Small intestine (tissue), 7 donors: ENCODE measurements at regions not wholly inside any gene's neighbourhood (a gene's known extent, or its start where the extent isn't known, plus 50 kb on each side); places are given as distances from the start of the nearest gene placed in this dataset.

Experiments used
- DNase-seq, 2 donors: peaks; one replicate each; pipeline versions ENCODE4 v3.0.0 to v3.0.0-alpha.2; 2013
- FAIRE-seq: peaks from 2 replicates; lab custom pipeline; 2012; peaks lifted over from hg19 to GRCh38; lab: Jason Lieb, UNC
- H3K27ac ChIP-seq, 3 donors: one replicate each; pipeline ENCODE4 v1.5.1; 2013; ENCODE audit warnings: low read length in 2 of 3, mild to moderate bottlenecking in 2 of 3, control low read depth in 1 of 3, inconsistent platforms in 1 of 3, low read depth in 1 of 3, moderate library complexity in 1 of 3
- H3K27me3 ChIP-seq, 3 donors: one replicate each; pipeline ENCODE4 v1.6.1; 2013; ENCODE audit warnings: low read length in 3 of 3, inconsistent platforms in 1 of 3; ENCODE audit not compliant: control insufficient read depth in 3 of 3, insufficient read depth in 3 of 3
- H3K36me3 ChIP-seq, 3 donors: one replicate each; pipeline ENCODE4 v1.6.1; 2013; ENCODE audit warnings: low read length in 3 of 3, inconsistent platforms in 1 of 3, low read depth in 1 of 3, mild to moderate bottlenecking in 1 of 3, moderate library complexity in 1 of 3; ENCODE audit not compliant: control insufficient read depth in 3 of 3, insufficient read depth in 2 of 3
- H3K4me1 ChIP-seq, 3 donors: one replicate each; pipeline ENCODE4 v1.6.1; 2013; ENCODE audit warnings: low read length in 2 of 3, inconsistent platforms in 1 of 3, low read depth in 1 of 3, mild to moderate bottlenecking in 1 of 3, moderate library complexity in 1 of 3; ENCODE audit not compliant: control insufficient read depth in 3 of 3, insufficient read depth in 2 of 3
- H3K4me3 ChIP-seq, 3 donors: one replicate each; pipeline ENCODE4 v1.5.1; 2013; ENCODE audit warnings: low read length in 3 of 3, control low read depth in 1 of 3, inconsistent platforms in 1 of 3, low read depth in 1 of 3, mild to moderate bottlenecking in 1 of 3, moderate library complexity in 1 of 3
- H3K9me3 ChIP-seq, 2 donors: one replicate each; pipeline ENCODE4 v1.6.1; 2013; ENCODE audit warnings: low read depth in 1 of 2, low read length in 1 of 2; ENCODE audit not compliant: control insufficient read depth in 2 of 2, insufficient read depth in 1 of 2
- WGBS, 3 donors: extraction: QIAGEN DNeasy Blood & Tissue Kit; methylation state at CpG; one replicate each; pipeline ENCODE4 v1.1.7; 2013; 5-methylcytosine and 5-hydroxymethylcytosine counted together
- donor health status: healthy with polysubstance abuse.
- donor health status: control.
- donor health status: control.
- donor health status: Bipolar disorder and iron deficiency.
- donor health status: healthy.

DNA sequence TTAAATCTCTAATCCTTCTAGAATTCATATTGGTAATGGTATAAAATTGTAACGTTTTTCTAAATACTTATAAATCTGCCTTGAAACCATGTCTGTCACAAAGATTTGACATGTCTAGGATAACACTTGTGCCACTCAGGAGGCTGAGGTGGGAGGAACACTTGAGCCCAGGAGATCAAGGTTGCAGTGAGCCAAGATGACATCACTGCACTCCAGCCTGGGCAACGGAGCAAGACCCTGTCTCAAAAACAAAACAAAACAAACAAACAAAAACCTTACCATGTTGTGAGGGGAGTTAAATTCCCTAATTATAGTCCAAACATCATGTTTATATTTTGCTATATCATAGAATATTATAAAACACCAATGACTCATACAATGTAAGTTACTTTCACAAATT is 317.5 kb upstream of the SOX5 start:
- FAIRE-seq (no peak), DNase-seq (no peak)
- 52 to 70% (median 59%) methylated on average over 2 of the region's 2 CpGs for WGBS, 3 donors
- H3K27me3 ChIP-seq, result no peaks in the 10 kb centered on the region
- H3K4me1 ChIP-seq, result no peaks in the 10 kb centered on the region
- H3K9me3 ChIP-seq, result no peaks in the 10 kb centered on the region
- no peak overlapping the region for H3K27ac ChIP-seq
- no peak overlapping the region for H3K4me3 ChIP-seq
- H3K36me3 ChIP-seq, result no peaks in the 10 kb centered on the region

DNA sequence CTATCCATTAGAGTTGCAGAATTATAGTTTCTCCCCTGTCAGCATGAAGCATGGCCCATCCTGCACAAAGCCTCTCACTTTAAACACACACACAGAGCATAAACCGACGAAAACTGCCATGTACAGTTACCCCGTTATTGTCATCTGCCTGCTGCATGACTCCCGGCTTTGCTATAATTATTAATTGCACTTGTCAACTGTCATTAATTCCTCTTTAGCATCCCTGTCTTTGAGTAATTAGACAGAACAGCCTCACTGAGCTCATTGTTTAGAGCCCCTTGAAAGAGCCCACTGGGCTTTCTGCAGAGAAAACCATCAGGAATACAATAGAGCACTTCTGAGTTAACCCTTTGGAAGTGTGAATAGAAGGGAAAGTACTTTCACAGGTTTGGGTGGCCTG is 307.2 kb upstream of the SOX5 start:
- no peak overlapping the region for H3K27ac ChIP-seq
- no peak overlapping the region for H3K4me3 ChIP-seq
- H3K27me3 ChIP-seq, result no peaks in the 10 kb centered on the region
- H3K36me3 ChIP-seq, result no peaks in the 10 kb centered on the region
- H3K9me3 ChIP-seq, result no peaks in the 10 kb centered on the region
- DNase-seq (no peak), FAIRE-seq (no peak)
- no peaks in the 10 kb centered on the region for H3K4me1 ChIP-seq
- 63 to 70% (median 67%) methylated on average over 4 of the region's 4 CpGs for WGBS, 3 donors

DNA sequence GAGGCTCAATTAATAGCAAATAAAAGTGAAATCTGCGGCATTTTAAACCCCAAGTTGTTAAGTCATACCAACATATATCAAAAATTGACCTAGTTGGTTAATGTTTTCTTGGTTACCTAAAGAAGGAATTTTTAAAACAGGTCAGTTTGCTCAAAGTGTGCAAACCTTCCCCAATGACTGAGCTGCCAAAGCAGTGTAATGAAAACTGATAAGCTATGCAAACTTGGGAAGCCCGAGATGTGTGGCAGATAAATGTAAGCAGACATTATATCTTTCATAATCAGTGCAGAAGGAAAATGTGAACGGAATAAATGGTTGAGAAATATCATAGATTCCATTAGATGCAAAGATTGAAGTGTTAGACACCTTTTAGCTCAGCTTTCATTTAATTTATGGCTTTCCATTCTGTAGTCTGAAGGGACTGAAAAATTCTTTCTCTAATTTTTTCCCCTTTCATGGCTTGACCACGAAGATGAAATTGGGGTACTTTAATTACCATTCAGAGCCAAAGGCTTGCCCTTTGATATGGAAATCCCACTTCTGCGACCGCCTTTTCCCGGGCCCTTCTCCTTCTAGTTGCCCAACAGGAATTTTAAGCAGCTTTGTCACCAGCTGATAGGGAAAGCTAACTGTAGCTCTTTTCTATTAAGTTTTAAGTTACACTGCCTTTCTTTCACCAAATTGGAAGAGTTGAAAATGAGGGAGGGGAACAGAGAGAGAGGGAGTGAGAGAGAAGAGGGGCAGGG is 306.6 kb upstream of the SOX5 start:
- 30 to 62% (median 49%) methylated on average over 7 of the region's 7 CpGs for WGBS, 3 donors
- Histone ChIP-seq H3K27me3 (no peaks in the 10 kb centered on the region), H3K27ac (no peak overlapping the region), H3K4me3 (no peak overlapping the region), H3K4me1 (no peaks in the 10 kb centered on the region), H3K9me3 (no peaks in the 10 kb centered on the region), H3K36me3 (no peaks in the 10 kb centered on the region)
- FAIRE-seq, result no peak
- no peak for DNase-seq

DNA sequence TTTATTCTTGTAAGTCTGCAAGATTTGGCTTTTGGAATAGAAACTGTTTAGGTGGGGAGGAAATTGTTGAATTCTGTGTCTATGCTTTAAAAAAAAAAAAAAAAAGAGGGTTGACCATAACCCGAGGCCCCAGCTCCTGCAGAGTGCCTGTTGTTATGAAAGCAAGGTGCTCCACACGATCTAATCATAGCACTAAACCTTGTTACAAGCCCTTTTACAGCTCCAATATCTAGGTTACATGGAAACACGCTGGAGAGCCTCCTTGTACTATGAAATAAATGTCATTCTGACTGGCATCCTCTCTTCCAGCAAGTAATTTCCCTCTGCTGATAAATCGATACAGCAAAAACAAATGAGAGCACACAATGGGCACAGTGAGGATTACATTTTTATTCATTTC is 303.1 kb upstream of the SOX5 start:
- Histone ChIP-seq H3K36me3 (no peaks in the 10 kb centered on the region), H3K27me3 (no peaks in the 10 kb centered on the region), H3K9me3 (no peaks in the 10 kb centered on the region), H3K4me3 (no peak overlapping the region), H3K4me1 (no peaks in the 10 kb centered on the region), H3K27ac (no peak overlapping the region)
- 12 to 43% (median 22%) methylated on average over 4 of the region's 4 CpGs for WGBS, 3 donors
- peak; percentile 0 to 29 for DNase-seq
- no peak for FAIRE-seq

DNA sequence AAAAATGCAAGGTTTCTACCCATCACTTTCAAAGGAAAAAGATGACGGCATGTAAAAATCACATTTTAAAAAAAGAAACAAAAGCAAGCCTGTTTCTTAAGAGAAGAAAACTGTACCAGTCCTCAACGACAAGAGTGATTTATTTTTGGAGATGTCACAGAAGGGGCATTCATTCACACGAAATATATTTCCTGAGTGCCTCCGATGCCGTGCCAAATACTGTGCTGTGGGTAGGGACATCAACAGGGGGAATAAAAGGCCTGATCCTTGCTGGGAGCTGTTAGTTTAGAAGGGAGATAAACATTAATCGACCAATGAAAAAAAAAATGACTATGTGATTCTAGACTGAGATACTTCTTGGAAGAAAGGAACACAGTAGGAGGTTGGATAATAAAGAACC is 297.5 kb upstream of the SOX5 start:
- Histone ChIP-seq H3K4me1 (no peaks in the 10 kb centered on the region), H3K36me3 (no peaks in the 10 kb centered on the region), H3K9me3 (no peaks in the 10 kb centered on the region), H3K4me3 (no peak overlapping the region), H3K27ac (no peak overlapping the region), H3K27me3 (no peaks in the 10 kb centered on the region)
- FAIRE-seq, result no peak
- WGBS, 3 donors, result 73 to 80% (median 77%) methylated on average over 6 of the region's 6 CpGs
- DNase-seq, result no peak

DNA sequence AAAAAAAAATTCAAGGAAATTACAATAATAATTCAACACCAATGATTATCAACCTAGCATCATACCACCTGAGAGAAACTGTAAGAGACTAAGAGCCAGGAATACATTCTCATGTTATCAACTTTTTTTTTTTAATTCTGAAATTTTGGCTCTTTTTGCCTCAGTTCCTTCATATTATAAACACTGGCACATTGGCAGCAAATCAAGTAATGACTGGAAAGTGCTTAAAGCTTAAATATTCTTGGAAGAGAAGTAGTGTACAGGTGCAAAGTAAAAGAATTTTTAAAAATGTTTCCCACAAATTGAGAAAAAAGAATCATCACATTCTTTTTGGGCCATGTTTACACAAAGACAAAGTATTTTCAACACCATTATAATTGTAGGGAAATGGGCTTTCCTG is 296.9 kb upstream of the SOX5 start:
- H3K4me3 ChIP-seq, result no peak overlapping the region
- DNase-seq (no peak), FAIRE-seq (no peak)
- H3K9me3 ChIP-seq, result no peaks in the 10 kb centered on the region
- H3K27me3 ChIP-seq, result no peaks in the 10 kb centered on the region
- no peak overlapping the region for H3K27ac ChIP-seq
- no peaks in the 10 kb centered on the region for H3K36me3 ChIP-seq
- H3K4me1 ChIP-seq, result no peaks in the 10 kb centered on the region

DNA sequence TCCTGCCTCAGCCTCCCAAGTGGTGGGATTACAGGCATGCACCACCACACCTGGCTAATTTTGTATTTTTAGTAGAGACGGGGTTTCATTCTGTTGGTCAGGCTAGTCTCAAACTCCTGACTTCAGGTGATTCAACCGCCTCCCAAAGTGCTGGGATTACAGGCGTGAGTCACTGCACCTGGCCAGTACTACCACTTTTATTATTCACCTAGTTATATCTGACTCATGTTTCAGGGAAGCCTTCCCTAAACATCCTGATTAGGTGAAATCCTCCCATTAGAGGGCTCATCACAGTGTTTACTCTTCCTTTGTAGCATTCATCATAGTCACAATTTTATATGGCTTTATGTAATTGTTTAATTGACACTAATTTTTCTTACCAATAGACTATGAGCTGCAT is 295.3 kb upstream of the SOX5 start:
- no peaks in the 10 kb centered on the region for H3K4me1 ChIP-seq
- H3K9me3 ChIP-seq, result no peaks in the 10 kb centered on the region
- FAIRE-seq, result no peak
- WGBS, 3 donors, result 48 to 84% (median 70%) methylated on average over 3 of the region's 3 CpGs
- no peak overlapping the region for H3K27ac ChIP-seq
- DNase-seq, result no peak
- no peak overlapping the region for H3K4me3 ChIP-seq
- no peaks in the 10 kb centered on the region for H3K27me3 ChIP-seq
- no peaks in the 10 kb centered on the region for H3K36me3 ChIP-seq

DNA sequence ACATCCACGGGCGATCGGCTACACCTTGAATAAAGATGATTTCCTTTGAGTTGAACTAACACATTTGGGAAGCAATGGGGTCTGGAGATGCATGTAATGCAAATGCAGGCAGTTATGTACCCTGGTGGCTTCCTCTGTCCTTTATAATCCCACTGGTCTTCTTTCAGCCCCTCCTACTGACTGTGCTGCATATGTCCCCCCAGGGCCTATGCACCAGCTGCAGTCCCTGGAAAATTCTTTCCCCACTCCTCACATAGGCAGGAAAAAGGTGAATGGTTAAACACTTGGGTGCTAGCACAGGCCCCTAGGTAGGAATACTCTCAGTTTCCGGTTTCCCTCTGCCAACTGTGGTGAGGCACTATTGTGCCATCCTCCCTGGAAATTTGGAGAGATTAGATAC is 294.8 kb upstream of the SOX5 start:
- H3K36me3 ChIP-seq, result no peaks in the 10 kb centered on the region
- DNase-seq, result no peak
- no peak overlapping the region for H3K4me3 ChIP-seq
- no peaks in the 10 kb centered on the region for H3K4me1 ChIP-seq
- no peaks in the 10 kb centered on the region for H3K27me3 ChIP-seq
- 92 to 96% (median 95%) methylated on average over 4 of the region's 4 CpGs for WGBS, 3 donors
- H3K27ac ChIP-seq, result no peak overlapping the region
- no peak for FAIRE-seq
- H3K9me3 ChIP-seq, result no peaks in the 10 kb centered on the region

DNA sequence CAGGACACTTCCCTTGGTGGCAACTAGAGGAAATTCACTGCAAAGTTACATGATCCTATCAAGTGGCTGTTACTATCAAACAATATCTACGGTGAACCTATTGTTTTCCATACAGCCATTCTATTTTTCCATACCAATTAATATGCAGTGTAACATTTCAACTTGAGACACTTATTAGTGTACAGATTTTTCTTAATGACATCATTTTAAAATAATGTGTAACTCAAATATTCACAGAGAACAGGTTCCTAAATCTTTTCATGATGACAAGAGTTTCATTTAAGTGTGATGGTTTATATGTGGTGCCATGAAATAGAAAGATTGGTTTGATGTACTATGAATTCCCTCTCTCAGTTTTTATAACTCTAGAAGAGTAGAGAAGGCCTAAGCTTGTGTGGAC is 291.2 kb upstream of the SOX5 start:
- Histone ChIP-seq H3K4me1 (no peaks in the 10 kb centered on the region), H3K27ac (no peak overlapping the region), H3K9me3 (no peaks in the 10 kb centered on the region), H3K4me3 (no peak overlapping the region), H3K36me3 (no peaks in the 10 kb centered on the region), H3K27me3 (no peaks in the 10 kb centered on the region)
- 82 to 89% (median 83%) methylated on average over 1 of the region's 1 CpG for WGBS, 3 donors
- FAIRE-seq, result no peak
- DNase-seq, result no peak
